Mammary epithelial cell (primary cell): ENCODE measurements at regions not wholly inside any gene's neighbourhood (a gene's known extent, or its start where the extent isn't known, plus 50 kb on each side); places are given as distances from the start of the nearest gene placed in this dataset.

Source experiments
- CTCF ChIP-seq, 2 donors: IDR thresholded peaks in 1 of 2; conservative IDR thresholded peaks in 1 of 2; 2 replicates each; pipeline ENCODE4 v1.5.1; 2011 to 2012; ENCODE audit warnings: inconsistent platforms in 2 of 2, low read length in 2 of 2, mild to moderate bottlenecking in 2 of 2, control low read depth in 1 of 2, low read depth in 1 of 2; ENCODE audit not compliant: insufficient read depth in 1 of 2; ENCODE audit errors: extremely low read depth in 1 of 2
- EZH2 ChIP-seq: IDR thresholded peaks from 2 replicates; pipeline ENCODE4 v1.6.1; 2012; ENCODE audit warnings: low read length, inconsistent platforms, borderline replicate concordance

- TF ChIP-seq CTCF (conservative IDR thresholded peaks at IDR 0.05 in 1 of 2, IDR thresholded peaks at IDR 0.05 in 1 of 2; ENCODE audit: extremely low read depth in 1 of 2, insufficient read depth in 1 of 2, low read depth in 1 of 2, low read length in 2 of 2) (no peak), EZH2 (no peak)
These were observed 56.6 kb downstream of the BHLHE40 start for GRCh38 chr3:5035692-5036391.
